ENCODE measurements at regions not wholly inside any gene's neighbourhood (a gene's known extent, or its start where the extent isn't known, plus 50 kb on each side); places are given as distances from the start of the nearest gene placed in this dataset.

DNA sequence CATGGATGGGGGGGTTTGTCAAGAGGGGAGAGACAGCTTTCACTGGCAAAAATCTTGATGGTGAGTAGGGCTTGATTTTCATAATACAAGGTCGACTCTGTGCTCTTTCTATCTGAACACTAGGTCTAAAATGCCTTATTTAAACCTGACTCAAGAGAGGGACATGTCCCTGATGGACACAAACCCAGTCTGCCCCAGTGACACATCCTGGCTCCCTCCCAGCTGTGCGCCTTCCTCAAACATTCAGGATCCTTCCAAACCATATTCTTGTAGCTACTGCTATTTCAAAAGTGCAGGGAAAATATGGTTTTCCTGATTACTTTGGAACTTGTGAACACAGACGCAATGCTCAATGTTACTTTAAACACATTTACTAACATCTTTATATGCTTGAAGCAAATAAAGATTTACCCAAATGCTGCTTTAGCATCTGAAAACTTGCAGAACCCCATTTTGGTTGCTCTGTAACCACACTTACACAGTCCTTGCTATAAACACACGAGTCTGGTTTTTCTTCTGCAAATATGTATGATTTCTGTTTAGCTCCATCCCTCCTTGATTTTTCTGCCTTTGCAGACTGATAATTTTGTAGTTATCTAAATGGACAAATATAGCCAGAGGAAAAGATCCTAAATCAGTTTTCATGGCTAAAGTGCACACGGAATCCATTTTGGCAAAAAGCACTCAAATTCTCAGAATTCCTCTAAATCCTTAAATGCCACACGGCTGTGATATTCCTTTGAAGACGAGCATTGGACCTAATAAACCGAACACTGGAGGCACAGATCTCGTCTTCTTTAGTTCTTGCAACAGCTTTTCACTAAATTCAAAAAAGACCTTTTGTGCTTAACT is 499.9 kb upstream of the ZFHX3 start:
- no peak overlapping the region for H3K4me3 ChIP-seq (ENCODE audit: low read depth, low read length)

DNA sequence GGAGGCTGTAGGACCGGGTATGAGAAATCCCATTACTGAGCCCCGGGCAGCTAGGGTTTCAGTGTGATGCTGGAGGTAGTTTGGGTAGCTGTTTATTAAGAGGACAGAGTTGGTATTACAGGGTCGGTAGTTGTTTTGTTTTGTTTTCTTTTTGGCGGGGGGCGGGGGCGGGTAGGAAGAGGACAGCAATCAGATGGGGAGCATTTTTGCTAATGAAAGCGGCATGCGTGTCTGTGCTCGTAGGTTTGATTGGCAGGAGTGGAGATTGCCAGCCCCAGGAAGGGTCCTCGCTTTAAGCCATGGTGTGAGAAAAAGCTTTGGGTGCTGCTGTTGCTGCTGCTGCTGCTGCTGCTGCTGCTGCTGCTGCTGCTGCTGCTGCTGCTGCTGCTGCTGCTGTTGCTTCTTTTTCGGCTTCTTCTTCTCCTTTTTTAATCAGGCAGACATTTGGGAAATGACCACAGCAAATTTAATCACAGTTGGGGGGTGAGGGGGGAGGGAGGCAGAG is 498.5 kb upstream of the ZFHX3 start:
- H3K4me3 ChIP-seq (ENCODE audit: low read depth, low read length), result no peak overlapping the region

DNA sequence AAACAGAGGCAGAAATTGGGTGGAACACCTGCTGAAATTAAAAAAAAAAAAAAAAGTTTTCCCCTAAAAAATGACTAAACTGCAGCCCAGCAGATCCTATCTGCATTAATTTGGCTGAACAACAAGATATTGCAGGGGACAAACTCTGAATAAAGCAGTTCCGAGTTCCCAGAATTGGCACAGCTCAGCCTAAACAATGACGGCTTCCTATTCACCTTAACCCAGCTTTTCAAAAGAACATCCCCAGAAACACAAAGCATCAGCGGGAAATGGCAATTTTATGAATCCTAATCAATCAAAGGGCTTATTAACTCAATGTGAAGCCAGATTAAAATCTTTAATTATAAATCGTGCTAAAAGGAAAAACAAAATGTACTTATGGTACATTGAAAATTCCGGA is 497.8 kb upstream of the ZFHX3 start:
- no peak overlapping the region for H3K4me3 ChIP-seq (ENCODE audit: low read depth, low read length)

DNA sequence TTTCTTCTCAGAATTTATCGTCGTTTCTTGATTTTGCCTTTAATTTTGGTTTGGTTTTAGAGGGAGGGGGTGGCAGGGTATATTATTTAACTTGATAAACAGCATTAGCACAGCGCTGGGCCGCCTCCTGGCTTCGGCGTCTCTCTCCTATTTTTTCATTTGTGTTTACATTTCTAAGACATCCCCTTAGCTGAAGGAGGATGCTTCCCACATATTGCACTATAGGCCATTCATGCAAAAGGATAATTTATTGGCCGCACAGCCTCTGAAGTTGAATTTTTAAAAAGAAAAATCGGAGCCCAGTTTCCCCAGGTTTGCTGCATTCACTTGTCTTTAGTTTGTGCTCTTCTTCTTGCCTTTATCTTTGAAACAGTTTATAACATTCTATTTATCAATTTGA is 497.4 kb upstream of the ZFHX3 start:
- no peak overlapping the region for H3K4me3 ChIP-seq (ENCODE audit: low read depth, low read length)

DNA sequence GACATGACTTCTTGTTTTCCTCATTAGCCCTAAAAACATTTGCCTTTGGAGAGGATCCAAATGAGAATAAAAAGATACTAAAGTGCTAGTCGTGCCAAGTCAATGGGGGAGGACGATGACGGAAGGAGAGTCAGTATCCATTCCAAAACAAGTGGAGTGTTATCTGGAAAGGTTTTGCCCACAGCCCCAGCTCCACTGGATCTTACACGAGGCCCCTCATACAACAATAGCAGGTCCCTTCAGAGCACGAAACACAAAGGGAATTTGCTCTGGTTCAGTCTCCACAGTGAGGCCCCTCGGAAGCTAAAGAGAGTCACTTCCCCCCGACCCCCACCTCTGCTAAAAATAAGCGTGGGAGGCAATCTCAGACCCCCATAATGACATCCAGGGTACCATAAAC is 496.9 kb upstream of the ZFHX3 start:
- H3K4me3 ChIP-seq (ENCODE audit: low read depth, low read length), result peak overlapping the region; percentile 10

DNA sequence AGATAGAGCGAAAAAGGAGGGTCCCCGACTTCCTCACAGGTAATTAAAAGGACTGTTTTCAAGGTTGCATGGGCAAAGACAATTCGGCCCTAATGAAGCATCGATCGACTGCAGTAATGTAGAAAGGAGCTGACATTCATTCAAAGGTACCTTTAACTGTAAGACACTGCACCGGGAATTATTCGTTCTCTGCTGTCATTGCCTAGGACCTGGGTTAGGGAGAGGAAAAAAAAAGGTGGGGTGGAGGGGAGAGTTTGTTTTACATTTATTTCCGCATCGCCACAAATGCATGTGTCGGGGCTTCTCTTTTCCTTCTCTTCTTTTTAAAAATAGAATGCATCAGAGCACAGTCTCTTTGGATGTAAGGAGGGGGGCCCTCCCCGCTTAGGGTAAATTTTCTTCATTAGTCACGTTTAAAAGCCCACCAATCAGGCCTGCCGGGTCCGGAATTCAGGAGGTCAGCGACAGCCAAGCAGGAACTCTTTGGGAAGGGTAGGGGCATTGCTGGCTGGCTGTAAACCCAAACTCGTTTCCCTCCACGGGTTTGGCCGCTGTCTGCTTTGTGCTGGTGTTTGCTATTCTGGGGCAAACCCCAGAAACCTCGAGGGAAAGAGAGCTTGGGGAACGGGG is 496.2 kb upstream of the ZFHX3 start:
- H3K4me3 ChIP-seq (ENCODE audit: low read depth, low read length), result peak overlapping the region; percentile 10

DNA sequence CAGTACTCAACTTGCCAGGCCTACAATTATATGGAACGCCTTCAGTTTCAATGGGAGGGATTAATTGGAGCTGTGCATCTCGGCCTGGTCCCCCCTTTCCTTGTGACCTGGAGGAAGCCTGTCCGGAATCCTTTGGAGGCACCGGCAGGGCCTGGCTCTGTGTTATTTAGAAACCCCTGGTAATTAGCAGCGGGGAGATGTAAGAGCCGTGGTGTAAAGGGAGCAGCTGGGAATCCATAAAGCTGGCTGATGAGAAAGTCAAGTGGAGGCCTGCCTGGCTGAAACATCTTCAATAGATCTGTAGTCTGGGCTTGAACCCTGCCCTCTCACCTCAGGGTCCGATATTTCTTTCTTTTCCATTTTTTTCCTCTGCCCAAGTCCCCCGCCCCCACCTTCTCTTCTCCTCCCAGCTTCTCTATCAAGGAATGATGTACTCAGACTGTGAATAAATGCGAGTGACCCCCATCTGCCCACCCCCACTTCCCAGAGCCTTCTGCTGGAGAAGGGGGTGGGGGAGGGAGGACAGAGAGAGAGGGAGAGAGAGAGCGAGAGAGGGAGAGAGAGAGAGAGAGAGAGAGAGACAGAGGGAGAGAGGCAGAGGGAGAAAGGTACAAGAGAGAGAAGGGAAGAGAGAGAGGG is 495.5 kb upstream of the ZFHX3 start:
- H3K4me3 ChIP-seq (ENCODE audit: low read depth, low read length), result no peak overlapping the region

DNA sequence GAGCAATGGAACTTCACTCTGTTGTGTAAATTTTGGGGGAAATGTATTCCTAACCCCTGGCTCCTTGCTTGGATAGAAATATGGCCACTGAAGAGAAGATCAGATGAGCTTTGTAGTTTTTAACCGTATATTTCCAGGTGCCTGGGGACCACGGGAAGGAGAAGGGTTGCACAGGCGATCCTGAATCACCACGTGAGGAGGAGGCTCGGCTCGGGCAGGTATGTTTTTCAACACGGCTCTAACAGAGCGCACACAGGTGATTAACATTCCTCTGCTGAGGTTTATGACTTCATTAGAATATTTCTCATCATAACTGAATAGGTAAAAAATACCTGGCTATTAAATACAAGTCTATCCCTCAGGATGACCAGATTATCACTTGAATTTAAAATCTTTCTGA is 495.0 kb upstream of the ZFHX3 start:
- no peak overlapping the region for H3K4me3 ChIP-seq (ENCODE audit: low read depth, low read length)

DNA sequence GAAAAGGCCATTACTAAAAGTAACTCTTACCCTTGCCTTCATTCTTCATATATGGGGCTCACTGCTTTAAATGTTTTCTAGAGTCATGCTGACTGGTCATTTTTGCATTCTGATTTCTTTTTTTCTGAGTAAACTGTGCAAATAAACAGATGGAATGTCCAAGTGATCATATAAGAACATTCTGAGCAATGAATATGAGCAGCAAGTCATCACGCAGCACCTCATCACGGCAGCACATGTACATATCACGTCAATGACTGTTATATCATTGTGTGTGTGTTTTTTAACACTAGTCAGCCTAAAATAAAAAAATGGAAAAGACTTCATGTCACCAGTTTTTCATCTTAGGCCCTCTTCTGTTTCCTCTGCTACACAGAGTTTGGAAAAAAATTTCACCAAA is 490.0 kb upstream of the ZFHX3 start:
- H3K4me3 ChIP-seq (ENCODE audit: low read depth, low read length), result no peak overlapping the region

DNA sequence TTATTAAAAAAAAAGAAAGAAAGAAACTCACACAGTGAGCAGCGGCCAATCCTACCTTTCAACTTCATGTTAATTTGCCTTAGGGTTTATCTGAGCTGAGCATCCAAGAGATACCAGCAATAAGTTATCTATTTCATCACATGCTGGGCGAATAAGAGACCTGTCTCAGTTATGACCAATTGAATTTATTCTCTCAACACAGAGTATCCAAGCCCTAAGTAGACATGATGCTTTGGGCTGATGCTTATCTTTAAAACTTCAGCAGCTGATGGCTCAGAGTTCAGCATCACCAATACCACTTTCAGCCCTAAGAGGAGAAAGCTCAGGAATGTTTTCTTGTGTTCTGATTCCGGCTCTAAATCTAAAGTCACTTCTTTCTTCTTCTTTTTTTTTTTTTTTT is 489.0 kb upstream of the ZFHX3 start:
- H3K4me3 ChIP-seq (ENCODE audit: low read depth, low read length), result no peak overlapping the region

DNA sequence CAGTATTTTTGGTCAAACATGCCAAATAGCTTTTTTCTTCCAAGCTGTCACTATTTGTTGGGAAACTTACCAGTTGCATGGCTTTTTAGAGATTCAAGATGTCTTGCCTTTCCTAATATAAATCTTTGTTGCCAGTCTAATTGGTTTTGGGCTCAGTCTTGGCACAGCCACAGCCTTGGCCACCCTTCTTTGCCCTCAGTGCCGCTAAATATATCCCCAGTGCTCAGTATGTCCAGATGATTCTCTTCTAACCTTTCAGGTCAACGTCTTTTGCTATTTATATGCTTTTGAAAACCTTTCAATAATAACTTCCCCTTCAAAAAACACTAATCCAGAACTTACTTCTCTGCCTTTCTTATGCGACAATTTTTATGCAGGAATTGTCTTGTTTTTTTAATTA is 483.1 kb upstream of the ZFHX3 start:
- H3K4me3 ChIP-seq (ENCODE audit: low read depth, low read length), result no peak overlapping the region

DNA sequence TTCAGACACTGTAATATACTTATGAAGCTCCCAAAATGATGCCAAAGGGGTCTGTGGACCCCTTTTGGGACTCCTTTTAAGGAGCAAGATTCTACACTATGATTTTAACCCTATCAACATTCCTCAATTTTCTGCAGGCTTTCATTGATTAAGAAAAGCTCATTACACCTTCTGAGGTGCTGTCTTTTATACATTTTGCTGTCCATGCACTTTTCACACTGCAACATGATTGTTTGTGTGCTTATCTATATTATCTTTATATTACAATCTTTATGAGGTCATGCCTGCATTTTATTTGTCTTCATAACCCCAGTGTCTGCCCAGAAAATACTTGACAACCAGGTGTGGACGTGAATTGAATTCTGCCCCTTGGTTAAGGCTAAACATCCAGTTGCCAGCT is 482.6 kb upstream of the ZFHX3 start:
- H3K4me3 ChIP-seq (ENCODE audit: low read depth, low read length), result no peak overlapping the region

DNA sequence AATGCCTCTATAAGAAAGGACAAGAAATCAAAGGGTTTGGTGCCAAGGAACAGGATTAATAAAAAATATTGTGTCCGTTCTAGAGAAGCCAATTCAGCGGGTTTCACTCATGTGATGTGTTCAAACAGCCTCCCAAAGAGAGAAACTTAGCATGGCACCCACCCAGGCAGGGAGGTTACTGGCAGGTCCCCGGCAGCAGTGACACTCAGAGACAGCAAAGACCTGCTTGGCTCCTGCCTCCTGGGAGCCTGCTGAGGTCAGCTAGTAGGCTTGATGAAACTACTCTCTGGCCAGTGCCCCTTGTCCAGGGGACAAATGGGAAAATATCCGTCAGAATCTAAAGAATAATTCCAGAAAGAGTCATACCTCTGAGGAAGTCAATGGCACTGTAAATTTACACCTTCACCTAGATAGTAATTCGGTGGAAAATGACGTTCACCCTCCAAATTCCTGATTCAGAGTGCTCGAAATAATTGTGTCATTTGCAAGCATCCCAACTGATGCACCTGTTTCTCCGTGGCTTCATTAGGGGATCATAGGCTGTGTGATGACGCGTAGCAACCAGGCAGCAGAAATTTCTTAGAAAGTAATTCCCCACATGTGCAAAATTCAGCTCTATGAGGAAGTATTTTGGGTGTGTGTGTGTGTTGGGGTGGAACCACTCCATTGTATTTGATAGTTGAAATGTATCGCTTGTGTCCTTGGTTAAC is 481.5 kb upstream of the ZFHX3 start:
- H3K4me3 ChIP-seq (ENCODE audit: low read depth, low read length), result no peak overlapping the region

DNA sequence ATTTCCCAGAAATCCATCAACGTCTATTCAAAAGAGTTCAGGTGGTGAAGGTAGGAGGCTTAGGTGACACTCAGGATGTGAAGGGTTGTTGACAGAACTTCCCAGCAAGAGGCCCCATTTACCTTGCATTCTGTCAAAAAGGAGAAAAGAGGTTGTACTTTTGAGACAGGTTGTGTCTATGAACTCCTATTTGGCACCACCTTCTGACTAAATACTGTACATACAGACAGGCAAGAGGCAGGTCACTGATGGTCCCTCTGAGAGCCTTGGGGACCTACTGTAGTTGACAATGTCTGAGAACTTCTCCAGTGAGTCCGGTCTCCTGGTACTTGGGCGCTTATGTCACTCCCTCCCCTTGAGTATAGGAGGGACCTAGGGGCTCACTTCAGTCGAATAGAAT is 479.3 kb upstream of the ZFHX3 start:
- H3K4me3 ChIP-seq (ENCODE audit: low read depth, low read length), result no peak overlapping the region

DNA sequence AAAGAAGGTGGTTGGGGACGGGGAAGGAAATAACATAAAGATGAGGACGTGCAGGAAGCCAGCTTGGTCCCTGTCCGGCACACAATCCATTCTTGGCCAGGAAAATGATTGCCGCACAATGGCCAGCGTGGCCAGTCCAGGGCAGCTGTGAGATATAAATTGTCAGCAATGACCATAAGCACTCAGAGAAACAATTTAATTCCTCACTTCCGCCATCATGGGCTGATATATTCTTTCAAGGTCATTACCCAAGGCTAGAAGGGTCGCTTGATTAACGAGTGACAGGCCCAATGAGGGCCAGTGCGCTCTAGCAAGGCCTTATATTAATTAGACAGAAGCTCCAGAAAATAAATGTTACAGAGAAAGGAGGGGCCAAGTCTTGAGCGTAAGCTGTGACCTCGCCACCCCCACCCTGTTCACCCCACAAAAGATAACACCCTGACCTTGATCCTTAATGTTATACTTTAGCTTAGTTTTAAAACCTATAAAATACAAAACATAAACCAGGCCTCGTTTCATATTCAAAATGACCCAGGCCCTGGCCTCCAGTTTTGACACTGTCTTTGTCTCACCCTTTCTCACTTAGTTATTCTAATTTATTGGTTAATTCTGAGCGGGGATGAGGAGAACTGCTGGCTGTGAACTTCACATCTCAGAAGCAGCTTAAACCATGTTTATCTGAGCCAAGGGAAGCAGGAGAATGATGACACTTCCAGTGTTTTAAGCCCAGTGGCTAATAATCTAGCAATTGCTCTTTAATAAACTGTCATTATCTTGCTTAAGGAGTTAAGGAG is 478.3 kb upstream of the ZFHX3 start:
- no peak overlapping the region for H3K4me3 ChIP-seq (ENCODE audit: low read depth, low read length)

DNA sequence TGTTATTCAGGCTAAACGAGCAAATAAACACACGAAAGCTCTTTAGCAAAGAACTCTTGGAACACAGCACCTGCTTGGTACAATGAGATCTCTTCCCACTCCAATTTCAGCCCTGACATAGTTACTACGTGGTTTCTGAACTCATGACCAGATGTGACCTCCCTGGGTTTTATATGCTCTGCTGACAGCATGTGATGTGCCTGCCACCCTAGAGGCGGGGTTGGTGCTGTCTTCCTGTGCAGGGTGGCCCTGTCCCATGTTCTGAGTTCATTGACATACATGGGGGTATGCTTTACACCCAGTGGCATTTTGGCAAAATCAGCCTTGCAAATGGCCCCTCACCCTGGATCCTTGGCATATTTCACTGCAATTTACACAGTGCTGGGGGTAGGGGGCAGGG is 475.3 kb upstream of the ZFHX3 start:
- H3K4me3 ChIP-seq (ENCODE audit: low read depth, low read length), result no peak overlapping the region

DNA sequence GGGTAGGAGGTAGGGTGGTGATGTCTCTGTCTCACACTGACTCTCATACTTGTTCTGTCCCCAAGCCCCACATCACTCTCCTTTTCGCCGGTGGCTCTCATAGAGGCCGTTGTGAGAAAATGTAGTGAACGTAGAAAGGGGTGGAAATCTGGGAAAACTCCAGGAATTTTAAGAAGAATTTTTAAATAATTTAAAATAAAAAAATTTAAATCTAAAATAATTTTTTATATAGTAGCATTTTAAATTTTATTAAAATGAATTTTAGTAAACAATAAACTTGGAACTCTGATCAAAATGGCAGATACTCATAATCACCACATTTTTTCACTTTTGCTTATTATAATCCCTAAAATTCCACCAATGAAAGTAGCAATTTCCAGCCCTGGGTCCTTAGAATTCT is 473.6 kb upstream of the ZFHX3 start:
- no peak overlapping the region for H3K4me3 ChIP-seq (ENCODE audit: low read depth, low read length)

DNA sequence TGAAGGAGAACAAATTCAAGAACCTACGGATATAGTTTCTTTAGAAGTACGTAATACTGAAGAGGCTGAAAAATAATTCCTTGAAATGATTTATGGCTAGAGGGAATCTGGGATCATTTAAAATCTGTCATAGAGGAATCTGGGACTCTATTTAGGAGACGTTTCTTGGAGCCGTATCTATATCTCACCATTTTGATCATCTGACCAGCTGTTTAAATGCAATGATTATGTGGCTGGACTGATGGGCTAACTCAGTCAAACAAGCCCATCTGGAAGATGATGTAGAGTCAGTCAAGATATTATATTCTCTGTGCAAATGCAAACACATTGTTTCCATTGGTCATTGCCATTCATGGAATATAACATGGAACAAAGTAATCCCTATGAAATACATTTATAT is 467.7 kb upstream of the ZFHX3 start:
- H3K4me3 ChIP-seq (ENCODE audit: low read depth, low read length), result no peak overlapping the region

DNA sequence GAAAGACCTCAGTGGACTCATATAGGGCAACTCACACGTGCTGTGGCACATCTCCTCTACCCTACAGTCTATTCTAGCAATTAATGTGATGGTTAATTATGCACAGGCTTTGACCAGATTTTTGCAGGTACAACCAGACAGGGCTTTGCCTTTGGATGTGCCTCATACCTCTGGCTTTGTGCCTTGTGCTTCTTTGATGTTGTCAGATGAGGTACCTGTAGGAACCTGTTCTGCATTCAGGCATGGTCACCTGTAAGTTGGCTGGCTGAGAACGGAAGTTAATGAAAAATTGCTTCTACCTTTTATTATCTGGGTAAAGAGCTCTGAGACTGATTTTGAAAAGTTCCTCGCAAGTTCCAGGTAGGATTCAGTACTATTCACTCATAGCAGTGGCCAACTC is 462.9 kb upstream of the ZFHX3 start:
- H3K4me3 ChIP-seq (ENCODE audit: low read depth, low read length), result no peak overlapping the region

DNA sequence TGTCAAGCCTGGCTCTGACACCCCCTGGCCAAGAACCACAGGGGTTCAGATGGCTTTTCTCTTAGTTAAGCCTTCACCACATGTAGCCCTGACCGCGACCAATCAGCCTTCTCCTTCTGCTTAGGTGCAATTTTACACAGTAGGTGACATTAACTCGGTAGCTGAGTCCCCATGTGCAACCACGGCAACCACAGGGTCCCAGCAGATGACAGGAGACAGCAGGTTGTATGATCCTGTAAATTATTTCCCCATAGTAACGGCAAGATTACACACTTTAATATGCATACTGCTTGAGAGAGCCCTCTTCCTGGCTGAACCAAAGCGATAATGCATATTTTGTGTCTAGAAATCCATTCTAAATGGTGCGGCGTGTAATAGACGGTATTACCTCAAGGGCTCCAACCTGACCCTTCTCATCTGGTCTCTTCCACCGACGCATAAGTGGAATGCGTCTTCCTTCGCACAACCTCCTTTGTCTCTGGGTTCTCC is 458.7 kb upstream of the ZFHX3 start:
- H3K4me3 ChIP-seq (ENCODE audit: low read depth, low read length), result no peak overlapping the region
